Fibroblast of lung (primary cell): ENCODE measurements at regions not wholly inside any gene's neighbourhood (a gene's known extent, or its start where the extent isn't known, plus 50 kb on each side); places are given as distances from the start of the nearest gene placed in this dataset.

ENCODE experiments used
- DNase-seq, 2 donors: peaks; one replicate each; pipeline versions ENCODE4 v3.0.0 to v3.0.0-alpha.2; 2010; ENCODE audit warnings: low read depth in 2 of 2
- H2AFZ ChIP-seq: 2 replicates; pipeline ENCODE4 v1.5.1; 2012; ENCODE audit warnings: low read length, control low read depth, inconsistent platforms
- H3K27ac ChIP-seq: 2 replicates; pipeline ENCODE4 v1.5.1; 2011; ENCODE audit warnings: low read length, control low read depth; ENCODE audit not compliant: insufficient read depth
- H3K27me3 ChIP-seq: 2 replicates; pipeline ENCODE4 v1.5.1; 2011; ENCODE audit warnings: mild to moderate bottlenecking, low read length; ENCODE audit not compliant: control insufficient read depth, insufficient read depth
- H3K36me3 ChIP-seq: 2 replicates; pipeline ENCODE4 v1.5.1; 2011; ENCODE audit warnings: low read length; ENCODE audit not compliant: control insufficient read depth, insufficient read depth
- H3K4me1 ChIP-seq: 2 replicates; pipeline ENCODE4 v1.5.1; 2011; ENCODE audit warnings: low read length; ENCODE audit not compliant: control insufficient read depth, insufficient read depth; ENCODE audit errors: extremely low read depth
- H3K4me2 ChIP-seq: 2 replicates; pipeline ENCODE4 v1.5.1; 2011; ENCODE audit warnings: low read length, control low read depth; ENCODE audit not compliant: insufficient read depth; ENCODE audit errors: extremely low read depth
- H3K4me3 ChIP-seq, 4 experiments: fragments of 200-600 bp in 1 of 4; sonication (generic) in 1 of 4; replicated peaks in 1 of 4; 2 replicates each; pipeline ENCODE4 v1.5.1; 2011 to 2016; ENCODE audit warnings: low read length in 4 of 4, low read depth in 3 of 4, mild to moderate bottlenecking in 3 of 4, control low read depth in 2 of 4, inconsistent platforms in 1 of 4, mixed read lengths in 1 of 4; ENCODE audit not compliant: insufficient read depth in 1 of 4; ENCODE audit errors: control extremely low read depth in 1 of 4
- H3K79me2 ChIP-seq: 2 replicates; pipeline ENCODE4 v1.5.1; 2012; ENCODE audit warnings: mild to moderate bottlenecking, low read length, inconsistent platforms; ENCODE audit not compliant: control insufficient read depth, insufficient read depth
- H3K9ac ChIP-seq: 2 replicates; pipeline ENCODE4 v1.5.1; 2011; ENCODE audit warnings: mild to moderate bottlenecking, low read length, control low read depth; ENCODE audit not compliant: insufficient read depth
- H3K9me3 ChIP-seq: 2 replicates; pipeline ENCODE4 v1.5.1; 2012; ENCODE audit warnings: low read depth, low read length; ENCODE audit not compliant: control insufficient read depth, insufficient read depth
- H4K20me1 ChIP-seq: 2 replicates; pipeline ENCODE4 v1.5.1; 2011; ENCODE audit warnings: low read length; ENCODE audit not compliant: control insufficient read depth, insufficient read depth; ENCODE audit errors: extremely low read depth
- CTCF ChIP-seq, 2 donors: IDR thresholded peaks in 1 of 2; conservative IDR thresholded peaks in 1 of 2; 1 replicate in 1 of 2; 2 replicates in 1 of 2; pipeline ENCODE4 v1.5.1; 2011 to 2012; ENCODE audit warnings: low read length in 2 of 2, control low read depth in 1 of 2, inconsistent platforms in 1 of 2, low read depth in 1 of 2, mild to moderate bottlenecking in 1 of 2
- EZH2 ChIP-seq: IDR thresholded peaks from 2 replicates; pipeline ENCODE4 v1.5.1; 2012; ENCODE audit warnings: low read length, control low read depth, mild to moderate bottlenecking; ENCODE audit errors: missing control alignments

DNA sequence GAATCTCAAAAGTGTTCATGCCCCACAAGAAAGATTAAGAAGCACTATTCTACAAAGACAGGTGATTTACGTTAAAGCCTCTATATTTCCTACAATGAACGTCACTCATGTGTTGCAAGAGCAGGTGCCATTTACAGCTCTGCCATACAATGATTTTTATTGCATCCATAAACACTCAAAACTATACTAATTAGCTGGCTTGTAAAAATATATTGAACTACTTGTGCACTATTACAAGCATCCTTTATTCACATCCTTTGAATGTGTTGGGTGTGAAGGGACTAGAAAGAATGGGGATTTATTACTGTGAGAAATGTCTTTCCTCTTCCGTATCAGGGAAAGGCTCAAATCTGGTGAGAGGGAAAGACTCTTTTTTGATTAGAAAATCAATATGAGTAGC lies 50.7 kb upstream of the C3orf49 start:
- Histone ChIP-seq H3K4me1 (no peaks in the 10 kb centered on the region), H4K20me1 (no peaks in the 10 kb centered on the region), H3K4me2 (no peak overlapping the region), H3K27me3 (no peaks in the 10 kb centered on the region), H3K79me2 (no peaks in the 10 kb centered on the region), H3K27ac (no peak overlapping the region), H3K9ac (no peak overlapping the region), H2AFZ (no peak overlapping the region), H3K9me3 (no peaks in the 10 kb centered on the region), H3K36me3 (no peaks in the 10 kb centered on the region), H3K4me3 (no peak overlapping the region)
- no peak for DNase-seq
- TF ChIP-seq CTCF (conservative IDR thresholded peaks at IDR 0.05 in 1 of 2, IDR thresholded peaks at IDR 0.05 in 1 of 2; ENCODE audit: low read depth in 1 of 2, low read length in 2 of 2) (no peak), EZH2 (no peak)

- no peak overlapping the region for H2AFZ ChIP-seq
- TF ChIP-seq EZH2 (no peak), CTCF (conservative IDR thresholded peaks at IDR 0.05 in 1 of 2, IDR thresholded peaks at IDR 0.05 in 1 of 2; ENCODE audit: low read depth in 1 of 2, low read length in 2 of 2) (no peak)
These were observed 50.2 kb upstream of the C3orf49 start for GRCh38 chr3:63768888-63769287.

More at GRCh38 chr3:63768888-63769287, 50.2 kb upstream of the C3orf49 start:
- Histone ChIP-seq H4K20me1 (no peaks in the 10 kb centered on the region), H3K4me3 (no peak overlapping the region), H3K36me3 (no peaks in the 10 kb centered on the region), H3K4me2 (no peak overlapping the region), H3K9ac (no peak overlapping the region), H3K4me1 (no peaks in the 10 kb centered on the region), H3K9me3 (no peaks in the 10 kb centered on the region), H3K27me3 (no peaks in the 10 kb centered on the region), H3K27ac (no peak overlapping the region), H3K79me2 (no peaks in the 10 kb centered on the region)
- no peak for DNase-seq
